HUES48 (cell line): ENCODE measurements at regions not wholly inside any gene's neighbourhood (a gene's known extent, or its start where the extent isn't known, plus 50 kb on each side); places are given as distances from the start of the nearest gene placed in this dataset.

ENCODE experiments used
- H3K27ac ChIP-seq: one replicate; pipeline ENCODE4 v1.7.0; 2013; ENCODE audit warnings: low read depth, low read length, inconsistent platforms
- H3K27me3 ChIP-seq: 2 replicates; pipeline ENCODE4 v1.6.1; 2013; ENCODE audit warnings: mild to moderate bottlenecking, low read length; ENCODE audit not compliant: control insufficient read depth, insufficient read depth
- H3K36me3 ChIP-seq: 2 replicates; pipeline ENCODE4 v1.6.1; 2013; ENCODE audit warnings: low read length; ENCODE audit not compliant: control insufficient read depth, insufficient read depth
- H3K4me1 ChIP-seq: 2 replicates; pipeline ENCODE4 v1.6.1; 2013; ENCODE audit warnings: mild to moderate bottlenecking, low read length; ENCODE audit not compliant: control insufficient read depth, insufficient read depth
- H3K4me3 ChIP-seq: 2 replicates; pipeline ENCODE4 v1.5.1; 2013; ENCODE audit warnings: mild to moderate bottlenecking, low read depth, low read length
- H3K9ac ChIP-seq: 2 replicates; pipeline ENCODE4 v1.6.1; 2013; ENCODE audit warnings: mild to moderate bottlenecking, low read depth, low read length, moderate library complexity
- H3K9me3 ChIP-seq: 2 replicates; pipeline ENCODE4 v1.6.1; 2013; ENCODE audit warnings: low read length; ENCODE audit not compliant: control insufficient read depth, insufficient read depth

- Histone ChIP-seq H3K9me3 (no peaks in the 10 kb centered on the region), H3K36me3 (no peaks in the 10 kb centered on the region), H3K4me1 (peaks cover 27% of the 10 kb centered on the region), H3K9ac (no peak overlapping the region), H3K4me3 (no peak overlapping the region), H3K27me3 (no peaks in the 10 kb centered on the region), H3K27ac (no peak overlapping the region)
These were observed 228.1 kb upstream of the CAMK1G start for GRCh38 chr1:209355415-209355814.

DNA sequence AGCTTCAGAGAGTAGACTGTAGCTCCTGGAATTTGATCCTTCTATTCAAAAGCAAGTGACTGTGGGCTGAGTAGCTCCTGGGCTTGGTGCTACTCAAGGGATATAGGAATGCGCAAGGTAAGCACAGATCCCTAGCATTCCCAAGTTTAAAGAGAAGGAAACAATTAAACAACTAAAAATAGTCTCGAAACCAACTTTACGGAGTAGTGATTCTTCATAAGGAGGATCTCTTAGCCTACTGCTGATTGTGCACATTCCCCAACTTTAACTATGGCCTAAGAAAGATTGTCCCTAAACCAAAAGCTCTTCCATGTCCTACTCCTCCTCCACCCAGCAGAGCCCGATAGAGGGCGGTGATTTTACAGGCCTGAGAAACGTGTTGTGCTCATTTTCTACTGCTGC lies 226.5 kb upstream of the CAMK1G start:
- no peaks in the 10 kb centered on the region for H3K9me3 ChIP-seq
- H3K9ac ChIP-seq = no peak overlapping the region
- peaks cover 27% of the 10 kb centered on the region for H3K4me1 ChIP-seq
- no peaks in the 10 kb centered on the region for H3K36me3 ChIP-seq
- H3K27me3 ChIP-seq = no peaks in the 10 kb centered on the region
- H3K4me3 ChIP-seq = no peak overlapping the region
- H3K27ac ChIP-seq = no peak overlapping the region

- Histone ChIP-seq H3K9me3 (no peaks in the 10 kb centered on the region), H3K27me3 (no peaks in the 10 kb centered on the region), H3K36me3 (no peaks in the 10 kb centered on the region), H3K27ac (no peak overlapping the region), H3K4me1 (peaks cover 16% of the 10 kb centered on the region), H3K9ac (no peak overlapping the region), H3K4me3 (no peak overlapping the region)
These were observed 220.4 kb upstream of the CAMK1G start for GRCh38 chr1:209363112-209363511.

DNA sequence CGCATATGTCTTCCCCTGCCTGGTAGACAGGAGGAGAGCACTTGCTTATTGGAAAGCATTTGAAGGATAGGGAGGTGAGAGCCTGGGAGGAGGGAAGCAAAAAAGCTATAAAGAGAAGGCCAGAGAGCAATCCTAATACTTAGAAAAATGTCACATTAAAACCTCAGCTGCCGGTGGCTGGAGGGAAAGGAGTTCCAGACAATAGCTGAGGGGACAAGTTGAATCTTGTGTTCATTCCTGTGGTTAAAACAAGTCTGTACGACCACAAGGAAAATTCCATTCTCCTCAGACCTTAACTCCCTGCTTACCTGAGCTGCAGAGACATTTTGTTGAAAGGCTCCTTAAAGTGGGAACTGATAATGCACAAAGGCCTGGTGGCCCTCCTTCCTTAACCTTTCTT lies 218.8 kb upstream of the CAMK1G start:
- H3K4me1 ChIP-seq = peaks cover 16% of the 10 kb centered on the region
- no peaks in the 10 kb centered on the region for H3K27me3 ChIP-seq
- H3K9ac ChIP-seq = no peak overlapping the region
- H3K27ac ChIP-seq = no peak overlapping the region
- no peaks in the 10 kb centered on the region for H3K9me3 ChIP-seq
- no peaks in the 10 kb centered on the region for H3K36me3 ChIP-seq
- no peak overlapping the region for H3K4me3 ChIP-seq

GRCh38 chr1:209367061-209367772 lies 216.3 kb upstream of the CAMK1G start:
- no peaks in the 10 kb centered on the region for H3K27me3 ChIP-seq
- H3K36me3 ChIP-seq = no peaks in the 10 kb centered on the region
- H3K4me3 ChIP-seq = no peak overlapping the region
- H3K9ac ChIP-seq = no peak overlapping the region
- H3K27ac ChIP-seq = no peak overlapping the region
- no peaks in the 10 kb centered on the region for H3K9me3 ChIP-seq
- H3K4me1 ChIP-seq = peaks cover 16% of the 10 kb centered on the region

DNA sequence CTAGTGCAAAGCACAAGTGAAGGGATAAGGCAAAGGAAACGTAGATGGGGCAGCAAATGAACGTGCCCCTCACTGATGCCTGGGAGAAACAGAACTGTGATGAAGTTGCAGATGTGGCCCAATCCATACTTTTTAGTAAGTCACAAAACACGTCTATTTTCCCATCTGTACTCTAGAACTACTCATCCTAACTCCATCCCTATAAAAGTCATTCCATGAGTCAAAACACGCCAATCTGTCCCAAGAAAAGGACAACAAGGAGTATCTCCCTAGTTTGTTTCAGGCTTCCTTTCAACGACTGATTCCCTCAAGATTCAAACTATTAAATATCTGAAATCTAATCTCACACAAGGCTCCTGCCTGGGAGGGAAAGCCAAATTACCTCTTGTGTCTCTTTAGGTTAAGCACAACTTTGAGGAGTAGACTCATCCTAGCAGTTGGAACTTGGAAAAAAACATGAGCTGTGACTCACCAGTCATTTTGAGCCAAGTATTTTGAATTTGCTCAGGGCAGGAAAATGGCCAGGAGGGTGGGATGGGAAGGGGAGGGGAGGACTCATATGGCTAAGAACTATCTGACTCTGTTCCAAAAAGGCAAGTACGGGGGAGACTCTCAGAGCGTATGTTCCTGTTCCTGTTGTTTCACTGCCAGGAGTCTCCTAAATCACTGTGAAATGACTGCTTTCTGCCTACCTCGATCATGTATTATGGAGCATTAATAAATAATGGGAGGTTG lies 214.5 kb upstream of the CAMK1G start:
- H3K9me3 ChIP-seq = no peaks in the 10 kb centered on the region
- no peaks in the 10 kb centered on the region for H3K36me3 ChIP-seq
- no peak overlapping the region for H3K27ac ChIP-seq
- no peak overlapping the region for H3K9ac ChIP-seq
- H3K4me1 ChIP-seq = peaks cover 1% of the 10 kb centered on the region; the same call in 1 of the 2 replicates
- H3K27me3 ChIP-seq = no peaks in the 10 kb centered on the region
- no peak overlapping the region for H3K4me3 ChIP-seq

- H3K4me3 ChIP-seq = no peak overlapping the region
- H3K4me1 ChIP-seq = peaks cover 5% of the 10 kb centered on the region
- H3K27me3 ChIP-seq = no peaks in the 10 kb centered on the region
- H3K27ac ChIP-seq = no peak overlapping the region
- no peaks in the 10 kb centered on the region for H3K9me3 ChIP-seq
- no peaks in the 10 kb centered on the region for H3K36me3 ChIP-seq
- no peak overlapping the region for H3K9ac ChIP-seq
These were observed 213.1 kb upstream of the CAMK1G start for GRCh38 chr1:209370241-209370995.

DNA sequence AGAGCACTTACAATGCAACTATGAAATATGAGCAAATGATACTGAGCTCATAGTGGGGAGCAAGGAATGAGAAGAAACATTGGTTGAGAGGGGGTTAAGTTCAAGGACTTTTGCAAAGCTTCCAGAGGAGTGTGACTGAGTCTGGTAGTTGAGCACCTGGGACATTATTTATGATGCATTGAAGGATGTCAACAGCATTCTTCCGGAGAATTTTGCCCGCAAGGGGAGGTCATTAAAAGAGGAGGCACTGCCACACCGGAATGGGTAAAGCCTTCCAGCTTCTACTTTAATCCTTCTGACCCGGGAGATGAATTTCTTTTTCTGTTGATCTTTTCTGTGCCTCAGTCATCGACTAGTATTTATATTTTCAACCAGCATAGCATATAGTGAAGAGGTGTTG lies 208.4 kb upstream of the CAMK1G start:
- Histone ChIP-seq H3K27ac (no peak overlapping the region), H3K9me3 (no peaks in the 10 kb centered on the region), H3K9ac (no peak overlapping the region), H3K4me1 (peaks cover 17% of the 10 kb centered on the region), H3K27me3 (no peaks in the 10 kb centered on the region), H3K36me3 (no peaks in the 10 kb centered on the region), H3K4me3 (no peak overlapping the region)

DNA sequence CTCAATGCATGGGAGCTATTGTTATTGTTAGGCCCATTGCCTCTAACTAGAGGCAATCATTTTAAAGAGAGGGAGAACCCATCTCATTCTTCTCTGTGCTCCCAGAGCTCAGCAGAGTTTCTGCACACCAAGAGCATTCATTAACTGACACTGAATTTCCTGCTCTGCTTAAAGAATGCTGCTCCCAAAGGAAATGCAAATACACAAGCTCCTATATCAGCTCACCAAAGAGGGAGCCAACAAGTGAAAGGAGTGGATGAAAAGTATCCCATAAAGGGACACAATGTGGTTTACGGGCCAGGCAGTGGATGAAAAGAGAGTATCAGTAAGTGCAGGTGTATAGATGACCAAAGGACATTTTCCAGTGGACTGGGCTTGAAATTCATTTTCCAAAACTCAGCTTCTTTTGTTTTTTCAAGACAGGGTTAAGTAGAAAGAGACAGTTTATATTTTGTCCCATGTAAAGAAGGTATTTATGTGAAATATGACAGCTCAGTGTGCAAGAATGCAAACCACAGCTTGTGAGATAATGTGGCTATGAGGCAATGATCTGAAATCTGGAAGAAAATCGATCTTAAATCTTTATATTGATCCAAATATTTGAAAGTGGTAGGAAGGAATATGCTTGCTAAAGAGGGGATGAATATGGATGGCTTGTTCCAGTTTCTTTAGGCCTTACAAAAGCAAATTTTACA lies 207.7 kb upstream of the CAMK1G start:
- no peaks in the 10 kb centered on the region for H3K9me3 ChIP-seq
- no peaks in the 10 kb centered on the region for H3K27me3 ChIP-seq
- H3K4me3 ChIP-seq = no peak overlapping the region
- H3K9ac ChIP-seq = no peak overlapping the region
- no peaks in the 10 kb centered on the region for H3K36me3 ChIP-seq
- H3K4me1 ChIP-seq = peaks cover 17% of the 10 kb centered on the region
- peak overlapping the region; percentile 5 for H3K27ac ChIP-seq

DNA sequence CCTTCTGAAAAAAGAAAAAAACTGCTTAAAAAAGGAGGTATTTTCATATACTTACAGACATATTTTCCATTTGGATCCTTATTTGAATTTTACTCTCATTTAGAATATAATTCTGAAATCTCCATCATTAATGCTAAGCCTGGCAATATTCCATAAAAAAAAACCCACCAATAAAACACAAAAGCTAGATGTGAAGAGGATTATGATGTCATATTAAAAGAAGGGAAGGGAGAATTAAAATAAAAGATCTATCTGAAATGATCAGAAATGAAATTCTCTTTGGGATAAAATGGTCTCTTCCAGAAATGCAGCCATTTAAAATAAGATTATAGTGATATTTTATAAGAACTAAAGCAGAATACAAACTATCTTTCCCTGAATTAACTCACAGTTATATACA lies 206.7 kb upstream of the CAMK1G start:
- Histone ChIP-seq H3K27me3 (no peaks in the 10 kb centered on the region), H3K4me3 (no peak overlapping the region), H3K9me3 (no peaks in the 10 kb centered on the region), H3K4me1 (peaks cover 17% of the 10 kb centered on the region), H3K36me3 (no peaks in the 10 kb centered on the region), H3K9ac (no peak overlapping the region), H3K27ac (no peak overlapping the region)
